Right ventricle myocardium superior (tissue), 1 donor: ENCODE measurements at regions not wholly inside any gene's neighbourhood (a gene's known extent, or its start where the extent isn't known, plus 50 kb on each side); places are given as distances from the start of the nearest gene placed in this dataset.
"Not testable (repeated sequence)": the region's sequence is repeated elsewhere in the genome, so short reads cannot be mapped to it uniquely, and the experiment has no call there.

Experiments used
- ATAC-seq: fragments of 200-7000 bp; cut with Tn5 transposase; one replicate; pipeline ENCODE4 v1.9.1; 2020; ENCODE audit warnings: mild to moderate bottlenecking; ENCODE audit not compliant: poor library complexity
- DNase-seq: peaks from one replicate; pipeline ENCODE4 v3.0.0-alpha.2; 2020
- intact Hi-C: fragments of 100-400 bp; cut with DNase I; formaldehyde crosslinking; loops from one replicate; pipeline ENCODE4 v1.11.2; 2022
- donor health status: DM: no; HTN: yes; CAD: no; lungs with severe emphysema.

- intact Hi-C loops, DNase-seq, ATAC-seq: not testable (repeated sequence)
Measured at GRCh38 chr3:145257967-145258366, 903.0 kb downstream of the PLOD2 start.

GRCh38 chr3:145259166-145259880 is 901.7 kb downstream of the PLOD2 start:
- intact Hi-C loops: no loop called here
- DNase-seq (no peak), ATAC-seq (no peak)

GRCh38 chr3:145263458-145263857 is 897.5 kb downstream of the PLOD2 start:
- intact Hi-C loops, DNase-seq, ATAC-seq: not testable (repeated sequence)

GRCh38 chr3:145266368-145266767 is 894.6 kb downstream of the PLOD2 start:
- intact Hi-C loops: no loop called here

GRCh38 chr3:145269106-145269505 is 891.9 kb downstream of the PLOD2 start:
- DNase-seq (no peak), ATAC-seq (no peak)
- intact Hi-C loops: no loop called here

More at GRCh38 chr3:145266368-145266767, 894.6 kb downstream of the PLOD2 start:
- ATAC-seq (no peak), DNase-seq (no peak)

GRCh38 chr3:145272684-145273083 is 888.3 kb downstream of the PLOD2 start:
- ATAC-seq (peak; percentile 92), DNase-seq (no peak)
- intact Hi-C loops: no loop called here

GRCh38 chr3:145282505-145282904 is 878.5 kb downstream of the PLOD2 start:
- intact Hi-C loops: no loop called here
- ATAC-seq (no peak), DNase-seq (no peak)

- ATAC-seq (no peak), DNase-seq (no peak)
- intact Hi-C loops: no loop called here
Measured at GRCh38 chr3:145286937-145287336, 874.0 kb downstream of the PLOD2 start.

GRCh38 chr3:145290010-145290409 is 871.0 kb downstream of the PLOD2 start:
- ATAC-seq (no peak), DNase-seq (no peak)
- intact Hi-C loops: no loop called here

GRCh38 chr3:145294572-145294971 is 866.4 kb downstream of the PLOD2 start:
- DNase-seq: no peak
- ATAC-seq: no peak
- intact Hi-C loops: no loop called here

GRCh38 chr3:145307272-145307671 is 853.7 kb downstream of the PLOD2 start:
- ATAC-seq: no peak
- intact Hi-C loops: no loop called here
- DNase-seq: no peak

GRCh38 chr3:145313751-145314150 is 847.2 kb downstream of the PLOD2 start:
- DNase-seq (no peak), ATAC-seq (no peak)
- intact Hi-C loops: no loop called here

GRCh38 chr3:145316253-145316652 is 844.7 kb downstream of the PLOD2 start:
- intact Hi-C loops, ATAC-seq, DNase-seq: not testable (repeated sequence)

- intact Hi-C loops: no loop called here
- ATAC-seq (no peak), DNase-seq (no peak)
Measured at GRCh38 chr3:145326666-145327065, 834.3 kb downstream of the PLOD2 start.

- ATAC-seq, intact Hi-C loops: not testable (repeated sequence)
- peak; percentile 29 for DNase-seq
Measured at GRCh38 chr3:145333427-145333826, 827.6 kb downstream of the PLOD2 start.

- DNase-seq: no peak
- no peak for ATAC-seq
- intact Hi-C loops: no loop called here
Measured at GRCh38 chr3:145333931-145334330, 827.1 kb downstream of the PLOD2 start.

- intact Hi-C loops: no loop called here
- DNase-seq (no peak), ATAC-seq (no peak)
Measured at GRCh38 chr3:145355206-145355605, 805.8 kb downstream of the PLOD2 start.

GRCh38 chr3:145357453-145357852 is 803.5 kb downstream of the PLOD2 start:
- intact Hi-C loops: no loop called here
- DNase-seq (no peak), ATAC-seq (no peak)

GRCh38 chr3:145359040-145359439 is 801.9 kb downstream of the PLOD2 start:
- DNase-seq (no peak), ATAC-seq (no peak)
- intact Hi-C loops: no loop called here

- intact Hi-C loops: no loop called here
- ATAC-seq: no peak
- no peak for DNase-seq
Measured at GRCh38 chr3:145368748-145369147, 792.2 kb downstream of the PLOD2 start.

GRCh38 chr3:145370870-145371269 is 790.1 kb downstream of the PLOD2 start:
- intact Hi-C loops: no loop called here

More at GRCh38 chr3:145370870-145371269, 790.1 kb downstream of the PLOD2 start:
- no peak for ATAC-seq
- DNase-seq: no peak
